ENCODE measurements at regions not wholly inside any gene's neighbourhood (a gene's known extent, or its start where the extent isn't known, plus 50 kb on each side); places are given as distances from the start of the nearest gene placed in this dataset.

DNA sequence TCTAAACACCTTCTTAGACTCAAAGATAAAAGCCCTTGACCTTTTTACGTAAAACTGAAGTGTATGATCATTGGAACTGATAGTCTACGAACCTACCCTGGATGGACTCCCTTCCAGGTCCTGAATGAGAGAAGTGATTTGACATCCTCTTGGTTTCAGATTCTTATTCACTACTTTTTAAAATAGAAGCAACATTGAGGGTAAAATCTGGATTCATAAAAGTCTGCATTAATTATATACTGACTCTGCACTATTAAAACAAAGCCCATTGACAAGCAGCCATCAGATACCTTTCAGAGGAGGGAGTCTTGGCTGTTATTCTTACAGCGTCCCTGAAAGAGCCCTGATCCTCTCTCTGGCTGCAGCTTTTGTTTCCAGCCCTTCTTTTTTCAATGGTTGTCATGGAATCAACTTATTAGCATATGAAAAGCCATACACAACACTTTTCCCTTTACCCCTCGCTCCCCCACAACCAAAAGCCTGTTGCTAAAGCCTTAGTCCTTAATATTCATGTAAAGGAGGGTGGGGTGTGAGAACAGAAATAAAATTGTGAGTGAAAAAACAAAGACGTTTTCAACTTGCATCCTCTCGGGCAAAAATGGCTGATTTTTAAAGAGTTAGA is 270.0 kb upstream of the MARCKS start:
- no peak for DNase-seq (ENCODE audit: low spot score)

DNA sequence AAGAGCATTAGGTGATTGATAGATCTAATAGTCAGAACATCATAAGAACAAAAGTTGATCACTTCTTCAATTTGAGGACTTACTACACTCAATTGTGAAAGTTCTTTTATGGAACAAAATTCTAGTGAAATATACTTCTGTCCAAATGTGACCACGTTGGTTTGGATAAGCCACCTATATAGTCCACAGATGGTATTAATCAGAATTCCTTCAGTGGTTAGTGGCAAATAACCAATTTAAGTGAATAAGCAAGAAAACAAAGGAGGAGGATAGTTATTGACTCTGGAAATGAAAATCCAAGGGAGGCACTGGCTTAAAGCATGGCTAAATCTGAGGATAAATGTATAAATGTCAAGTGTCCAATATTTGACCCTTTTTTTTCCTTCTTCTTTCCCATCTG is 268.5 kb upstream of the MARCKS start:
- Histone ChIP-seq H3K4me3 (no peak overlapping the region), H3K27ac (no peak overlapping the region)
- TF ChIP-seq, protein P1, sequence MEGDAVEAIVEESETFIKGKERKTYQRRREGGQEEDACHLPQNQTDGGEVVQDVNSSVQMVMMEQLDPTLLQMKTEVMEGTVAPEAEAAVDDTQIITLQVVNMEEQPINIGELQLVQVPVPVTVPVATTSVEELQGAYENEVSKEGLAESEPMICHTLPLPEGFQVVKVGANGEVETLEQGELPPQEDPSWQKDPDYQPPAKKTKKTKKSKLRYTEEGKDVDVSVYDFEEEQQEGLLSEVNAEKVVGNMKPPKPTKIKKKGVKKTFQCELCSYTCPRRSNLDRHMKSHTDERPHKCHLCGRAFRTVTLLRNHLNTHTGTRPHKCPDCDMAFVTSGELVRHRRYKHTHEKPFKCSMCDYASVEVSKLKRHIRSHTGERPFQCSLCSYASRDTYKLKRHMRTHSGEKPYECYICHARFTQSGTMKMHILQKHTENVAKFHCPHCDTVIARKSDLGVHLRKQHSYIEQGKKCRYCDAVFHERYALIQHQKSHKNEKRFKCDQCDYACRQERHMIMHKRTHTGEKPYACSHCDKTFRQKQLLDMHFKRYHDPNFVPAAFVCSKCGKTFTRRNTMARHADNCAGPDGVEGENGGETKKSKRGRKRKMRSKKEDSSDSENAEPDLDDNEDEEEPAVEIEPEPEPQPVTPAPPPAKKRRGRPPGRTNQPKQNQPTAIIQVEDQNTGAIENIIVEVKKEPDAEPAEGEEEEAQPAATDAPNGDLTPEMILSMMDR (IDR thresholded peaks at IDR 0.05), result no peak
- no peak for DNase-seq (ENCODE audit: low spot score)

More for the DNA sequence above, 270.0 kb upstream of the MARCKS start:
- TF ChIP-seq, protein P1 (IDR thresholded peaks at IDR 0.05), result no peak
- H3K4me3 ChIP-seq, result no peak overlapping the region
- H3K27ac ChIP-seq, result no peak overlapping the region

DNA sequence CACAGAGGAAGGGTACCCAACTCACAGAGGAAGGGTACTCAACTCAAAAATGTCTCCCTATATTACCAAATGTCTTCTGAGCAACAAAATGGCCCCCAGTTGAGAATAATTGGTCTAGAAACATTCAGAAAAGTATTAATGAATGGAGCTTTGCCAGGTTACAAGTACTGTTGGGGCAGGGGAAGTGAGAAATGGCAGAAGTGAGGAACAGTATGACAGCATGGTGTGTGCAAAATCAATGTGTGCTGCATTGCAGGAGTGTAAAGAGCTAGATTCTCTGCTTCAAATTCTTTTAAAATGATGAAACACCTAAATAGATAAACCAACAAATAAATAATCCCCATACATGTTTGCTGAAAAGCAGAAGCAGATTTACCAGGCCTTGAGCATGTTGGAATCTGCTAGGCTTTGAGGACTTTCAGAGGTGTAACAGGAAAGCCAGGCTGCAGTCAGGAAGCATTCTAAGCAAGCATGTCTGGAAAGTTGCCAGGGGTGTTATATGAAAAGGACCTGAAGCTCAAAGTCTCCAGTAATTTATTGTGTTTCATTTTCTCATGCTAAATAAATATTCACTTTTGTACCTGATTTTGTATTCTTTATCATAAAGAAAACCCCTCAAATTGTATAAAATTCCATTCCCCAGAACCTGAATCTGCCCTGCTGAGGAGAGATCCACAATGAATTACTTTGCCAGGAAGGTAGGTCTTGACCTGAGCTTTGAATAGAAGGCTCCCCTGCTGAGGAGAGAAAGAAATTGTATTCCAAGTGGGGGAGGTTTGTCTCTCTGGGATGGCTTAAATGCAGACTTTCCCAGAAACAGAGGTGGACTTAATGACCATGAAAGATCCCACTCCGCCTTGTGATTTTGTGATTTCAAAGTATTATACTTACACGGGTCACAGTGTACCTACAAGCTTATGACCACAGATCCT is 265.0 kb upstream of the MARCKS start:
- DNase-seq (ENCODE audit: low spot score), result no peak
- Histone ChIP-seq H3K4me3 (no peak overlapping the region), H3K27ac (no peak overlapping the region)
- TF ChIP-seq, protein P1 (IDR thresholded peaks at IDR 0.05), result no peak

DNA sequence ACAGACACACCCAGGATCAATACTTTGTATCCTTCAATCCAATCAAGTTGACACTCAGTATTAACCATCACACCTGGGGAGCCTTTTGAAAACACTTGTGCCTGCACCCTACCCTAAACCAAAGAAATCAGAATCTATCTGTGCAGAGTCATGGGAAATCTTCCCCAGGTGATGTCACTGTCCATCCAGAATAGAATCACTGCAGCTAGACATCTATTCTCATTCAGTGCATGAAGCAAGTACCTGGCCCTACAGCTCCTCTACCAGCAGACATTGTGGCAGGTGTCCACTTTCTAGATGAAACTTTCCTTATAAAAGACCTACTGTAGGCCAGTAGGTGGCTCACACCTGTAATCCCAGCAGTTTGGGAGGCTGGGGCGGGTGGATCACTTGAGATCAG is 262.4 kb upstream of the MARCKS start:
- DNase-seq (ENCODE audit: low spot score), result no peak
- TF ChIP-seq, protein P1 (IDR thresholded peaks at IDR 0.05), result no peak
- Histone ChIP-seq H3K4me3 (no peak overlapping the region), H3K27ac (no peak overlapping the region)

DNA sequence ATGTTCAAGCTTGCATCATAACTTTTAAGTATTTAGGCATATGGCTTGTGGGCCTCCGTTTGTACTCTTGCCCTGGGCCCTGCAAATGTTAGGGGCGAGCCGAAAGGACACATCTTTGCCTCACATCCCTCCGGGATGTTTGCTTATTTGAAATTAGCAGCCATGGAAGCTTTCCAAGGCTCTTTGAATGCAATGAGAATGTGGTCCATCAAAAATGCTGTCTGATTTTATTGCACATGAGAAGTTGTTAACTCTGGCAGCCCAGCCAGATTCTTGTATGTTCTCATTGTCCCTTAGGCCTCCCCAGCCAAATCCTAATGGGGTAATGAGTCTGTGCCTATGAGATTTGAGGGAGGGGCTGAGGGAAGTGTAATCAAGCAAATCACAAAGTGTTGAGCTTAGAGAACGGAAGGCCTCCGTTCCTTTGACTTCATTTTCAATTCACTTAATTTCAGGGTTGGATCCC is 261.2 kb upstream of the MARCKS start:
- TF ChIP-seq, protein P1 (IDR thresholded peaks at IDR 0.05), result no peak
- Histone ChIP-seq H3K27ac (peak overlapping the region in 1 of 2 donors; percentile 30), H3K4me3 (no peak overlapping the region)
- DNase-seq (ENCODE audit: low spot score), result no peak

DNA sequence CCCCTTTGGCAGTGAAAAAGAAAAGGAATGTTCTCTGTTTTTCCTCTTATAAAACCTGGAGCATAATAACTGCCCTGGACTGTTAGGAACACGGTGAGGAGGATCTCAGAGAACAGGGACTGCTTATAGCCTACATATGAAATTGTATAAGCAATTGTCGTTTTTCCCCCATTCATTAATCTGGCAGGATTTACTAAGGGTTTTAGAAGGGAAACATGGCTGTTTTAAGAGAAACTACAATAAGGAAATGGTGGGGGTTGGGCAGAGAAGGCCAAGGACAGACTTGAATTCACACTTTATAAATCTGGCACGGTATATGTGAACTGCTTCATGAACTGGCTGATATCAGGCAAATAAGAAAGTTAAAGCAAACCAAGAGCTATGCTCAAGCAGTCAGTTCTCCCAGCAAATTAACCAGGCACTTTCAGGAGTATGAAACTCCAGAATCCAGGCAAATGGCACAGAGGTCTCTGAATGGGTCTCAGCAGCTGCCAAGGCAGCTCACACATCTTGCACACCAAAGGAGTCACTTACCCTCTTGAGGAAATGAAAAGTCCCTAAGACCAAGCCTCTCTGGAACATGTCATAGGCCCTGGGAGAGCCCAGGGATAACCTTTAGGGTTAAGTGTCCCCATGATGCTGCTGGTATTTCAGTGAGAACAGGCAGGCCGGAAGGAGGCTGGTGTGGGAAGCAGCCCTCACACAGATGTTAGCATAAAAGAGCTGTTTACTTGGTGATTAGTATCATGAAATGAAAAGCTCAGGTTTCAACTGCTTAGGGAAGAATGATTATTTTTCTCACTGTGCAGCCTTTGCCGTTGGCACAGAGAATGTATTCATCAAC is 260.5 kb upstream of the MARCKS start:
- no peak for DNase-seq (ENCODE audit: low spot score)
- Histone ChIP-seq H3K4me3 (no peak overlapping the region), H3K27ac (peak overlapping the region in 1 of 2 donors; percentile 30)
- TF ChIP-seq, protein P1 (IDR thresholded peaks at IDR 0.05), result no peak
